ENCODE measurements at regions not wholly inside any gene's neighbourhood (a gene's known extent, or its start where the extent isn't known, plus 50 kb on each side); places are given as distances from the start of the nearest gene placed in this dataset.

DNA sequence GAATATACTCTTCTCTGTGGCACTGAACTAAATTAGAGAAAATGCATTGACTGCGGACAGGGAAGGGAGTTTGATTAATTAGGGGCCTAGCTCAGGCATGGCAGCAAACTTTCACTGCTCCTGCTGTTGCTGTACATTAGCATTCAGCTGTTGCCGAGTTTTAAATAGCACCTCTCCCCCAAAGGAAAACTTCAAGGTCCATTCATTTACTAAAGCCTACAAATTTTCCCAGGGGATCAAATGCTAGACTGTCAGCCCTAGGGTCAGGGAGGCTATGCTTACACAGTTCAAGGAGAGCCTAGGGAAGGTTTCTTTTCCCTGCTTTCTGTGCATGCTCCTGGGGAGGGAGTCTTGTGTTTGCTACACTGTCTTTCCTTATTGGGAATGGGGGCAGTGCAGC is 60.0 kb upstream of the GZMB start:
- no peak for DNase-seq (ENCODE audit: low read depth in 2 of 3, low spot score in 2 of 3)

DNA sequence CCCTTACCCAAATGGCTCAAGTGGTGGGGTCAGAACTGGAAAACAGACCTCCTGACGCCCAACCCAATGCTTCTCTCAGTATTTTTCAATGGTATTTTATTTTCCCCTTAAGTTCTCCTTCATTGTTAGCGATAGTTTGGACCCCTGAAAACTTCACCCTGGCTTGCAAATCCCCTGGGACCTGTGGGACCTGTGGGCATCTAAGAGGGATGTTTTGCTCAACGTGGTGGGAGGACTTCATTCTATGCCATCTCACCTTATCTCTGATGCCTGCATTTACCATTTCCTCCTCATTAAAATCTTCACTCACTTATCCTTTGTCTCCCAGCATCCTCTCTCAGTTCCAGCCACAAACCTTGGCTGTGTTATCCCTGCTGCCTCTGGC is 59.4 kb upstream of the GZMB start:
- DNase-seq (ENCODE audit: low read depth in 2 of 3, low spot score in 2 of 3) = no peak

- no peak for DNase-seq (ENCODE audit: low read depth in 2 of 3, low spot score in 2 of 3)
Observed at GRCh38 chr14:24692382-24693352, 58.7 kb upstream of the GZMB start.

DNA sequence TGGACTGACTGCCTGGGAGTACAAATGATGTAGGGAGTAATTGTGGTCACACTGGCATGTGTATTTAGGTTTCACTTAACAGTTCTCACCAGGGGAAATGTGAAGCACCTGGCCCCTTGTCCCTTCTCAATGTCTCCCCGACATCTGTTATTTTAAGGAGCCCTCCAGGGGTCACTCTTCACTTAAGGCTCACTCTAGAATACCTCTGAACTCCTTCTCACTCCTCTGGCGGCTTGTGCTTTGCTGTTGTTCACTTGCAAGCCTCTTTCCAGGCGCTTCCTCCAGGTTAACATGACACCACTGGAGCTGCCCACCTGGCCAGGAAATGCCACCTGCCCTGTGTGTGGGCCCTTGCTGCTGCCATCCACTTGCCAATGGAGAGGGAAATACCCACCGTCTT is 56.5 kb upstream of the GZMB start:
- DNase-seq (ENCODE audit: low read depth in 2 of 3, low spot score in 2 of 3) = no peak

DNA sequence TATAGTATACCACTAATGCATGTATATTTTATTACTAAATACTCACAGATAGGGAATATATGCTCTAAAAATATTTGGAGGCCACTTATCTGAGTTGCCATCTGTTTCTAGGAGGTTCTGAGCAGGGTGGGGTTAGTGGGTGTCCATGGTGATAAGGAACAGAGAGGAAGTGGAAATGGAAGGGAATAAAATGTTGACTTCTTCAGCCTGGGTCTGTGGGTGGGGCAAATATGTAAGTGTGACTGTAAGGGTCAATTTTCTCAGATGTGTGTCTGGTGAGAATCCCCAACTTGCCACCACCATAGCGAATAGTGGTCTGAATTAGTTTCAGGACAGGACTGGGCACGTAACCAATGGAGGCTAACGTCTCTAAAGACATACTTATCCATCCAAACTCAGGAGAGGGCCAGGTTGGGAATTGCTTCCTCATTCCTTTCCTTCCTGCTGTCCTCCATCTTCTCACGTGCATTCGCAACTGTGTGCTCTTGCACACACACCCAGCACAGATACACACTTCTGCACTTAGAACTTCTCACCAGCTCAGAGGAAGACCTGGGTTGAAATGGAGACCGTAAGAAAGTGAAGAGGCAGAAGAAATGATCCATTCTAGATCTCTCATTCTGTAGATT is 54.2 kb upstream of the GZMB start:
- peak in 2 of 3 donors; percentile 46 to 65 for DNase-seq (ENCODE audit: low read depth in 2 of 3, low spot score in 2 of 3)

Data from hematopoietic multipotent progenitor cell (in vitro differentiated cells).